A673 (cell line): ENCODE measurements at regions not wholly inside any gene's neighbourhood (a gene's known extent, or its start where the extent isn't known, plus 50 kb on each side); places are given as distances from the start of the nearest gene placed in this dataset.

ENCODE experiments used
- CTCF ChIP-seq: fragments of 300-800, 200-600 bp; sonication (generic); conservative IDR thresholded peaks from 2 replicates; pipeline ENCODE4 v1.5.1; 2017; ENCODE audit warnings: low read depth, mild to moderate bottlenecking, antibody characterized with exemption, low read length, moderate library complexity, mixed read lengths
- EZH2 ChIP-seq: fragments of 200-600 bp; sonication (generic); IDR thresholded peaks from 2 replicates; pipeline ENCODE4 v1.6.1; 2017; ENCODE audit warnings: borderline replicate concordance, low read depth, mild to moderate bottlenecking, mixed read lengths, antibody characterized with exemption, low read length; ENCODE audit not compliant: poor library complexity, severe bottlenecking

GRCh38 chr12:128155571-128155970 lies 111.4 kb upstream of the TMEM132C start:
- TF ChIP-seq EZH2 (no peak), CTCF (no peak)
